ENCODE measurements at regions not wholly inside any gene's neighbourhood (a gene's known extent, or its start where the extent isn't known, plus 50 kb on each side); places are given as distances from the start of the nearest gene placed in this dataset.

GRCh38 chr9:86795823-86796553, 151.3 kb downstream of the GAS1 start:
- Histone ChIP-seq H3K23ac (ENCODE audit: low read depth, low read length) (no peak overlapping the region), H4K5ac (ENCODE audit: low read depth, low read length) (no peak overlapping the region), H2BK5ac (ENCODE audit: low read depth, low read length, poor library complexity, severe bottlenecking) (peak overlapping the region; percentile 0), H3K18ac (ENCODE audit: low read depth, low read length) (peak overlapping the region; percentile 3; the same call in 1 of the 2 replicates), H4K20me1 (ENCODE audit: insufficient read depth, low read length) (no peaks in the 10 kb centered on the region), H2BK15ac (ENCODE audit: low read depth, low read length) (no peak overlapping the region), H2AK9ac (replicated peaks; ENCODE audit: low read depth, low read length, poor library complexity) (no peak overlapping the region), H2BK120ac (ENCODE audit: low read depth, low read length) (0 out of 2 replicates have a peak overlapping the region, but pooled peaks have one; percentile 9), H4K8ac (ENCODE audit: low read depth in 2 of 2, low read length in 2 of 2) (no peak overlapping the region), H4K91ac (ENCODE audit: insufficient read depth, low read depth, low read length) (no peak overlapping the region), H3K9me3 (ENCODE audit: control insufficient read depth, insufficient read depth, low read length) (no peaks in the 10 kb centered on the region), H2AK5ac (ENCODE audit: low read depth, low read length) (no peak overlapping the region), H3K9ac (ENCODE audit: low read depth, low read length) (no peak overlapping the region), H3K56ac (ENCODE audit: extremely low read depth, insufficient read depth, low read length) (peak overlapping the region; percentile 27; the same call in 1 of the 2 replicates), H3K4ac (ENCODE audit: low read depth, low read length) (no peak overlapping the region), H3K9me1 (ENCODE audit: insufficient read depth, low read length) (no peaks in the 10 kb centered on the region), H3K27ac (ENCODE audit: insufficient read depth, low read length) (peak overlapping the region; percentile 16; the same call in 1 of the 2 replicates), H3K4me3 (ENCODE audit: insufficient read depth, low read depth, low read length) (no peak overlapping the region), H3K36me3 (ENCODE audit: control insufficient read depth, insufficient read depth, low read length) (no peaks in the 10 kb centered on the region), H2AFZ (replicated peaks; ENCODE audit: low read length, poor library complexity) (no peak overlapping the region), H3K4me2 (ENCODE audit: low read depth, low read length) (peak overlapping the region; percentile 34), H3K79me1 (ENCODE audit: low read depth in 1 of 2, low read length in 2 of 2) (no peaks in the 10 kb centered on the region), H3K27me3 (ENCODE audit: control insufficient read depth, insufficient read depth, low read length) (no peaks in the 10 kb centered on the region), H3K14ac (replicated peaks; ENCODE audit: low read depth, low read length) (no peak overlapping the region), H2BK20ac (ENCODE audit: low read depth, low read length) (no peak overlapping the region), H3K4me1 (ENCODE audit: control insufficient read depth, insufficient read depth, low read length) (peaks cover 9% of the 10 kb centered on the region)
- ChIA-PET POLR2A (ENCODE audit: unreplicated experiment) (interaction anchor here (0.6 to 1.0 kb wide), 2 partner anchors 9 to 171 kb away, joined by 4 to 5 read pairs; no protein-coding TSS in a partner anchor), CTCF (no interaction called here)
- dilution Hi-C loops (cut with HindIII; ENCODE audit: low sequenced_read_pairs, unreplicated experiment) (no loop called here), intact Hi-C loops (cut with micrococcal nuclease) (loop anchor here (1.0 to 10.0 kb wide), 6 partner anchors 74 to 529 kb away; partner anchors contain the start of gene GAS1), in situ Hi-C loops (cut with MboI; ENCODE audit: low sequenced_read_pairs) (no loop called here)
- ATAC-seq (ENCODE audit: low read depth) (peak; percentile 83), DNase-seq (peak; percentile 83)
- WGBS, 2 experiments (ENCODE audit: extremely low coverage in 2 of 2, insufficient read length in 1 of 2), result 7% methylated on average over 3 of the region's 9 CpGs; no CpG with 5 or more reads in 1 of the 2 experiments
- TF ChIP-seq POLR2A (IDR thresholded peaks at IDR 0.05; ENCODE audit: low read depth, low read length), result no peak
- peak; percentile 67; the same call in 1 of the 2 replicates for TF ChIP-seq CEBPB (IDR thresholded peaks at IDR 0.05; ENCODE audit: low read depth, low read length)
- no peak for TF ChIP-seq MXI1 (IDR thresholded peaks at IDR 0.05; ENCODE audit: borderline replicate concordance, low read depth, low read length)
- no peak for TF ChIP-seq RCOR1 (IDR thresholded peaks at IDR 0.05; ENCODE audit: insufficient replicate concordance, low read length)
- TF ChIP-seq RAD21 (IDR thresholded peaks at IDR 0.05; ENCODE audit: low read length), result 0 out of 2 replicates have a peak, but pooled peaks have one; percentile 19
- no peak for TF ChIP-seq CHD1 (IDR thresholded peaks at IDR 0.05; ENCODE audit: low read depth, low read length)
- no peak for TF ChIP-seq USF2 (IDR thresholded peaks at IDR 0.05; ENCODE audit: low read depth, low read length)
- peak; percentile 24; the same call in 1 of the 2 replicates for TF ChIP-seq CTCF (conservative IDR thresholded peaks at IDR 0.05; ENCODE audit: low read depth, low read length)
- no peak for TF ChIP-seq FOS (IDR thresholded peaks at IDR 0.05; ENCODE audit: low read depth, low read length)
- BruUV-seq (replicated peaks), result no TSS peak
